GM21576 (cell line): ENCODE measurements at regions not wholly inside any gene's neighbourhood (a gene's known extent, or its start where the extent isn't known, plus 50 kb on each side); places are given as distances from the start of the nearest gene placed in this dataset.

Source experiments
- ATAC-seq: cut with Tn5 transposase; IDR thresholded peaks from one replicate; pipeline ENCODE4 v1.9.1; 2021; ENCODE audit warnings: mild to moderate bottlenecking, moderate library complexity; ENCODE audit not compliant: unreplicated experiment

DNA sequence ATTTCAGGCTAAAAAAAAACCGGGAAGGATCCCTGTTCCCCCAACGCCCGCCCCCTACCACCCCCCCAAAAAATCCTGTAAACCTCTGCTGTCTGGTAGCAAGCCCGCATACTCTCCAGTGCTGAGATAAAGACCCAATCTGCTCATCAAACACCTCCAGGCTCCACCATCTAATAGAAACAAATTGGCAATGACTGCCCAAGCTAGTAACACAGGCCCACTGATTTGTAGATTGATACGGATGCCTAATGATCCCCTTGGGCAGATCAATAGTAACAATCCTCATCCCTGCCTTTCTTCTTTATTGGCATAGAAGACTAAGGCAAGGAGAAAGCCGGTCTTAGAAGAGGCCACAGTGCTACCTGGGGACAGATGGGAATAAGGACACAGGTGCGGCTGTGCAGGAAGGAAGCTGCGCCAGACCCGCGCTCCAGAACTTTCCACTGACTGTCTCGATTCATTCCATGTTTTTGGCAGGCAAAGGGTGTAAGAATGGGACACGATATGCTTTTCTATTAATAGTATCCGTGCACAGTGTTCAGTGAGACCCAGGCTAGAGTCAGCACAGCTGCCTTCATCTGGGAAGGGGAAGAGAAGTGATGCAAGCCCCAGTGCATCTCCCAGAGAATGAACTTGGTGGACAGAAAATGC is 407.6 kb upstream of the PSMD7 start:
- no peak for ATAC-seq

DNA sequence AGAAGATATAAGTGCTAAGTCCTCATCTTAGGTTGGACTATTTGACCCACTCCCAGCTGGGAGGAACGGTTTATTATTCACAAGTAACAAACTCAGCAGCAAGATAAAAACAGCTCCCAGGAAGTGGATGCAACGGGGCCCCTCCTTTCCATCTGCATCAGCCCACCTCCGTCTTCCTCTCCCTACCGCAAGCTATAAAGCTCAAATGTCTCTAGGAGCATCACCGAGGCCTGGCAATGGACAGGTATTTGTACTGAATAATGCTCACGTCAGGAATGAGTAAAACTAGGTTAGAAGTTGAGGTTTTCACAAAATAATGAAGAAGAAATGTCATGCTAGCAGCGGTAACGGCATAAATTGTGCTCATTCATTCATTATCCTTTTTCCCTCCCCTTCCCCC is 408.7 kb upstream of the PSMD7 start:
- no peak for ATAC-seq

DNA sequence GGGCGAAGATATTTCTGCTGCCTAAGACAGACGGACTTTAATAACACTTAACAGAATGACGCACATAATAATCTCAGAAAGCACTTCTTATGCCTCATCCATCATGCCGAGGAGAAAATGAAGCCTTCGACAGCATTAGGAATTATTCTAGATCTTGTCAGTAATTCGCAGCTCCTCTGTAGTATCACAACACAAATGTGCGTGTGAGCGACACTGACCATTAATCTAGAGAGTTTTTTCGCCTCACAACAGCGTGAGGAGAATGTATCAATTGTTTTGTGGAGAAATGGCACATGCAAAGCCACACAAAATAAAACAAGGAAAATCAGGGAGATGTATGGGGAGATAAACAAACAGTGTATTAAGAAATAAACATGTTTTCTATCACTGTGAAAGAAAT is 410.2 kb upstream of the PSMD7 start:
- no peak for ATAC-seq

DNA sequence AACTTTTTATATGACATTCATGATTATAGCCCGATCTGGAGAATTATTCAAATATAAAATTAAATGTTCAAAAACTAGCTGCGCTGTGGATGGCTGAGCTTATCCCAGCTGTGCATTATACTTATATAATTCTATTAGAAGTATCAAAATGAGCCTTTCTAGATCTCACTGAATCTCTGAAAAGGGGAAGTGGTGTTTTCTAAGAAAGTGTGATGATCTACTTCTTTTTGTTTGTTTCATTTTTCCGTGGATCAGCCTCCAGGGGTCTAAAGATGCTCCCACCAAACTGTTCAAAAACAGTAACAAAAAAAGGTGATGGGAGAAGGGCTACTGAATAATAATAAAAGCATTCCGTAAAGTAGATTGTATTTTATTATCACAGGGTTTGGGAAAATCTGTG is 411.3 kb upstream of the PSMD7 start:
- no peak for ATAC-seq

DNA sequence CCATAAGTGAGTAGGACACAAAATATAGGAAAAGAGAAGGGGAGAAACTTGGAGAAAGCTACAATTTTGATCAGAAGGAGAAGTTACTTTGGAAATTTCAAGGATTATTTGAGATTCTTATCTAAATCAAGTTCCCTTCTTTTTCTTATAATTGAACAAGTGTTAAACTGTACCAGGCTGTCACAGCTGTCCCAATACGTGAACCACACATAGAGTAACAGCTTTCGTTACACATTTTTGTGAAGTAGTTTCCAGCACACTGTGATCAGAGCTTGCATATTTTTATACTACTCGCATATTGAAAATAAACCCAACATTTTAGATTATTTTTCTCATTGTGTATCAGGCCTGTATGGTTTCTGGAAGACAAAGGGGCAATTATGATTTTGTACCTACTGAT is 412.8 kb upstream of the PSMD7 start:
- ATAC-seq = no peak

DNA sequence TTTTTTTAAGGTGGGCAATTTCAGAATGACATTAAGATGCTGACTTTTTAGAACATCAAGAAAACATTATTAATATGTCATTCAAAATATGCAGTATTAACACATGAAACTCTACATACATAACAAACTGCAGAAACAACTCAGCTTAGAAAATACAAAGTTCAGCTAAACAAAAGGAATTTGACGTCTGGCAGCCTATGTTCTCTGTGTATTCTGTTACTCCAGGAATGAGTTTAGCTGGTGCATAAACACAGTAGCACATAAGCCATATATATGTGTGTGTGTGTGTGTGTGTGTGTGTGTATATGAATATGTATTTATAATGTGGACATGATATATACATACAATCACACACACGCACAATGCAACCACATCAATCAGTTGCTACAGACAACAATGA is 413.5 kb upstream of the PSMD7 start:
- no peak for ATAC-seq

DNA sequence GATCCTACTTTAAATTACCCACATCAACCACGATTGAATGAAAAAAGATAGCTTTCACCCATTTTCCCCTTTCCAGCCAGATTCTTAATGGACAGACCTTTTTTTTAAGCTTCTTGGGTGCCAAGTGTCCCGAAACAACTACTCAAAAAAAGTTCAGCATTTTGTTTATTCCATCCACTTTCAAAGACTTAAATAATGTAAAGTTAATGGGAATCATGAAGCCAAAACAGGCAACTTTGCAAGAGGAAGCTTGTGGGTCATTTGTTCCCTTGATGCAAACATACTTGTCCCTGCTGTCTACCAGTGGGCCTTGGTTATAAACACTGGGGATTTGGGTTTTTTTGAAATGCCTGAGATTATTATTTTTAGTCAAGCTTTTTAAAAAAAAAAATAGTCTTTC is 414.0 kb upstream of the PSMD7 start:
- ATAC-seq = no peak

DNA sequence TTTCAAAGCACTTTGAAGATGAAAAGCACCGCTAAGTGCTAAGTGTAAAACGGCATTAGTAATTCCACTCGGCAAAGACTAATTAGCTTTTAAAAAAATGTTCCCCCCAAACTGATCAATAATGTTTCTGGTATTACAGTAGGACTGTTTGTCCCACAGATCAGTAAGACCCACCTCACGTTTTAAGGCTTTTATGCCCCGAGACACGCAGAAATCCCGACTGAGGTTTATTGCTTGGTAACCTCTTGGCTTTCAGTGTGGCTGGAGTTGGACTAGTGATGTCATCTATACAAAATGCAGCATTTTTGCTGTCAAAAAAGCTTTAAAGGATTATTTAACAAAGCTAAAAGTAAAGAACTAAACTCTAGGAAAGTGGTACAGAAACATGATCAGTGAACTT is 414.6 kb upstream of the PSMD7 start:
- no peak for ATAC-seq

DNA sequence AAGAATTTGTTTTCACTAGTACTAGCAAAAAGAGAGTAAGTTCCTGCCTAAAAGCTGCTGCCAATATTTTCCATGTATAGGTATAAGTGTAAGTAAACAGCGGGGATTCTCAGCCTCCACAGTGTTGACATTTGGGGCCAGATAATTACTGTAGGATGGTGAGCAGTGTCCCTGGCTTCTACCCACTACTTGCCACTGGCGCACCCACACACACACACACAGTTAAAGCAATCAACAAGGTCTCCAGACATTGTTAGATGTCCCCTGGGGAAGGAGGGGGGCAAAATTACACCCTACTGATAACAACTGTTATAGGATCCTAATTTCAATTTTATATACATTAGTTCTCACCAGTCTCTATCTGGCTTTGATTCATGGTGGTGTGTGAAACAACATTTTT is 417.0 kb upstream of the PSMD7 start:
- ATAC-seq = no peak

DNA sequence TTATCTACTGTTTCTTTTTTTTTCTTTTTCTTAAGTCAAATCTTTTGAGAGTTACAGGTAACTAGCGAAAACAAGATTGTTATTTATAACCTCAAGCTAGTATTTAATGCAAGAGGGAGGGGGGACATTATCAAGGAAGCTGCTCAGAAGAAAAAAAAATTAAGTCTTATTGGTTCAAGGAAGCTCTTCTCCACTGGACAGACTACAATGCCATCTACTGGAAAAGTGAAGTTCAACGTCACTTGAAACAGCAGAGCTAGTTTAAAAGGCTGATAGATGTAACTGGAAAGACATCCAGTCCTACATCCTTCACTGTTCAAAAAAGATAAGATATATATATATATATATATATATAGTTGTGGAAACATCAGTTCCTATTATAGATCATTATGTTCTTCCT is 418.0 kb upstream of the PSMD7 start:
- ATAC-seq = no peak

DNA sequence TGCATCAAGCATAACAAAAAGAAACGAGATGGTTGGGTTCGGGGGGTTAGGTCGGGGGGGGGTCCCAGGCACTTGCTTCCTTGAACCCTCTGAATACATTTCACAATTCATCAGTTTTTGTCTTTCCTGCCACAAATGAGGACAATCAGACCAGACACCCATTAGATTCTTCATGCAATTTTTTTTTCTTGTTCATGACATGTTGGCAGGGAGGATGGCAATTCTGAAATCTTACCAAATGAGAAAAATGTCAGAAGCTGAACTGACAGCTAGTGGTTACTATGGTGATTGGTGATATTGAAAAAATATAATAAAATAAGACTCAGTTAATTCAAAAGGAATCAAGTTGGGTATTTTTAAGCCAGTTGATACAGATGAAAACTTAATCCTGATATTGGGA is 419.5 kb upstream of the PSMD7 start:
- no peak for ATAC-seq

DNA sequence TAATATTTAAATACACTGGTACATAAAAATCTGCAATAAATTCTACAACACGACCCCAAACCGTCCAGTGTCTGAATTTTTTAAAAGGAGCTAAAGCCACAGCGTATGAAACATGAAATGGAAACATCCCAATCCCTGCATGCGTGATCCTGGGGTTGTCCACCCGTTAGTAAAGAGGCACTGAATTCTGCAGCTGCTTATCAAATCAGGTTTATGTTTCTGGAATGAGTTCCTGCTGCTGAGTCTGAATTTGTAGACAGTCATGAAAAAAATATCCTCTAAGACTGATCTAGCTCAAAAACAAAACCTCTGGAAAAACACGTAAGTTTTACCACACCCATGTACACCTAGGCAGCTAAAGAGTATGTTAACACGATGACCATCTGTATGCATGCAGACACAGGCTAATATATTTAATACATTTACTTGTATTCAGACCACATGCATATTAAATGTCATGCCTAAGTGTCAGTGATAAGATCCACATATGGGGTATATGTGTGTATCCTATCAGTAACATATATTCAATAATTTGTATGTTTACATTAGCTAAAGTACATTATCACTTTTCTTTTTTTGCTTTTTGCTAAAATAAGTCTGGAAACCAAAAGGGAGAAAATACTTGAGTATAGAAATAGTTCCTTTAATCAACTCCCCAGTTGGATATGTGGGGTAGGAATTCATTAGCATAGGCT is 420.5 kb upstream of the PSMD7 start:
- ATAC-seq = no peak

DNA sequence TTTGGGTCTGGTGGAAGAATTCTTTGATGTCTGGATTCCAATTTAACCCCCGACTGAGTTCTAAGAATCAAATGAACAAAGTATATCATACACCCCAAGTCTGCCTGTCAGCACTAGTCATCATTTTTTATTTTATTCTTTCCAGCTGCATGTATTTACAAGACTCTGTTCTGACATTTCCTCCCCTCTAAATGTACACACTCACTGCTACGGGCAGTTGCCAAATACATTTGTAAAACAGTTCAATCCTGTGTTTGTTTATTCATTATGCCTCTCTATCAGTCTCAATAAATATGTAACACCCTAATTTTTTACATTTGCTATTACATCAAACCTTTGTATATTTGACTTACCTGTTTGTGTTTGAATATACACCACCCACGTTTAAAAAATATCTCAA is 422.3 kb upstream of the PSMD7 start:
- ATAC-seq = no peak

DNA sequence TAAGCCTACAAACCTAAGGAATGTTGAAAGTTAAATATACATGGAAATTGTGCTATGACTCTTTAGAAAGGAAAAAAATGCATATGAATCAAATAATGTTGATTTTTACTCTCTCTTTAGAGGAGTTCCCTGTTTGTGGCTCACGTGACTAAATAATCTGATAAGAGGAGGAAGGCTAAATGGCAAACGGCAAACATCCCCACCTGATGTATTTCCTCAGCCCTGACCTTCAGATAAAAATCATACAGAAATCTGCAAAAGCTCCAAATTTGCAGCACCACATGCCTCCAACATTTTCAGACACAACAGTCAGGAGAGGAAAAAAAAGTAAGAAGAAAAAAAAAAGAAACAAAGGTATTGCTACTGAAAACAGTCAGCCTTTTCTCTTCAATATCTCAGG is 423.0 kb upstream of the PSMD7 start:
- ATAC-seq = no peak

DNA sequence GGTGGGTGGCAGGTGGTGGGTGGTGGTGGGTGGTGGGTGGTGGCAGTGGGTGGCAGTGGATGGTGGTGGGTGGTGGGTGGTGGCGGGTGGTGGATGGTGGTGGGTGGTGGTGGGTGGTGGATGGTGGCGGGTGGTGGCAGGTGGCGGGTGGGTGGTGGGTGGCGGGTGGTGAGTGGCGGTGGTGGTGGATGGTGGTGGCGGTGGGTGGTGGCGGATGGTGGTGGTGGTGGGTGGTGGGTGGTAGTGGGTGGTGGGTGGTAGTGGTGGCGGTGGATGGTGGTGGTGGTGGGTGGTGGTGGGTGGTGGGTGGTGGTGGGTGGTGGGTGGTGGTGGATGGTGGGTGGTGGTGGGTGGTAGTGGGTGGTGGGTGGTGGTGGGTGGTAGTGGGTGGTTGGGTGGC is 423.8 kb upstream of the PSMD7 start:
- no peak for ATAC-seq

DNA sequence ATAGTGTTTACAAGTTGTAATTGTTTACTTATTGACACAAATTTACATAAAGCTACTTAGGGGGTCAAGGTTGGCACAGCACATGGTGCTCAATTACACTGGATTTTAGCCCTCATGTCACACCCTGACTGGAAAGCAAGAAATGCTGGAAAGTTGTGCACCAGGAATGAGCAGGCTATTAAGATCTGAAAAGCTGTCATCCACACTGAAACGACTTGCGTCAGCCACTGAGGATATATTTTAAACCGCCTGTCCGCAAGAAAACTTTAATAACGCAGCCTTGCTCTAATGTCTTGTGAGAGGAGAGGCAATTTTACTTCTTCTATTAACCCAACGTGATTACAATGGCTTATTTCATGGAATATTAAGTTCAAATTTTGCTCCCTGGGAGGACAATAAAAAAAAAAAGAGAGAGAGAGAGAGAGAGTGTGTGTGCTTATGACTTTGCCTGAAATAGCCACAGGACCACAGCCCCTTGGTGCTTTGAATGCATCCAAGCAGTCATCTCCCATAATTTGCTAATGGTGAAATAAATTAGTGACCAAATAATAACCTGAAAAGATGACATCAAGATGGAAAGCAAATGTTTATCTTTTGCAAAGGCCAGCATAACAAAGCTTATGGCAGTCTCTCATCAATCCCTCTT is 425.4 kb upstream of the PSMD7 start:
- ATAC-seq = no peak

DNA sequence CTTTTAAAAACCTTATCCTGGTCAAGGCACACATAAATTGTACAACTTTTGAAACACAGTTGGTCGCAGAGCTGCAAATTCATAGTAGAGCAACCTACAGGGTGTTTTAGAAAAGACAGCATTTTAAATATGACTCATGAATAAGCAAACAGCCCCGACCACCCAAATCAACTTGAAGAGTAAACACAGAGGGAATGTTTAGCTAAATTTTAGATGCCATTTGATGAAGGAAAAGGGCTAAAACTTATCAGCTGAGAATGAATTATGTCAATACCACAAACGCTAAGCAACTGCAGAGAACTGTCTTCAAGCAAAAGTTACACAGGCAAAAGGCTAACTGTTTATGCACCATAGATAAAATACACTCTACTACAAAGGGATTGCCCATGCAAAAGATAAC is 427.5 kb upstream of the PSMD7 start:
- ATAC-seq = no peak

DNA sequence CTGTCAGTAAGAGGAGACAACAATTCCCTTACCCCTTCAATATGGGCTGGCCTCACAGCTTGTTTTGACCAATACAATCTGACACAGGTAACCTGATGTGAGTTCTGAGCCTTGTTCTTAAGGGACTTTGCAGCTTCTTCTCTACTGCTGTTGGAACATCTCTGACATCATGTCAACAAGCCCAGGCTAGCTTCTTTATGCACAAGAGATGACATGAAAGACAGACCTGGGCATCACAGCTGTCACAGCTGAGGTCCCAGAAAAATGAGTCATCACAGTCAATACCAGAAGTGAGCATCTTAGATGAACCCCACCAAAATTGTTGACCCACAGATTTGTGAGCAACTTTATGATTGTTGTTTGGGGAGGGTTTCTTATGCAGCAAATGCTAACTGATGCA is 431.7 kb upstream of the PSMD7 start:
- ATAC-seq = no peak

DNA sequence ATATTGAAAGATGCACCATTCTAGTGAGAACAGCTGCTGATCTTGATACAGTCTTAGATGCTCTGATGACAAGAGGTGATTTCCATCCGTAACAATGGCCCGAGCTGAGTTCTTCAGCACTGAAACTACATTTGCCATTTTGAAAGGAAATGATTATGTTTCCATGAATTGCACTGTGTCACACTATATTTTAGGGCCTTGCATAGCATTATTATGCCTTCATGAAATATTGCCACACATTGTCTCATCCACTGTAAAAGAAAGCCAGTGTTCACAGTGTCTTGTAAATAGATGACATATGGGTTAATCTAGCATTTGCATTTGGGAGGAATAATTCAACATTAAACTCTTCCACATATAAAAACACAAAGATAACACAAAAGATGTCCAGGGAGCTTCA is 438.3 kb upstream of the PSMD7 start:
- no peak for ATAC-seq

DNA sequence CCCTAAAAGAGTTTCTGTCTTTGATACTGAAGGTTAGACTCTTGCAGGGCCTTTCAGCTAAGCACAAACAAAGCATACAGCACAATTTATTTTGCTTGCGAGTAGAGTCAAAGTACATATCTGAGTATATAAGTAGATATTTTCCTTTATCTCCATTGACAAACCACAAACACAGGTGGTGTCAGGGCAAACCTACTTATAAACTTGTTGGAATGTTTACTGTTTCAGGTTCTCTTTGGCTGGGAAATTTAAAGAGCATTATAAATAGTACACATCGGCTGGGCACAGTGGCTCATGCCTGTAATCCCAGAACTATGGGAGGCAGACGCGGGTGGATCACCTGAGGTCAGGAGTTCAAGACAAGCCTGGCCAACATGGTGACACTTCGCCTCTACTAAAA is 442.6 kb upstream of the PSMD7 start:
- ATAC-seq = no peak

DNA sequence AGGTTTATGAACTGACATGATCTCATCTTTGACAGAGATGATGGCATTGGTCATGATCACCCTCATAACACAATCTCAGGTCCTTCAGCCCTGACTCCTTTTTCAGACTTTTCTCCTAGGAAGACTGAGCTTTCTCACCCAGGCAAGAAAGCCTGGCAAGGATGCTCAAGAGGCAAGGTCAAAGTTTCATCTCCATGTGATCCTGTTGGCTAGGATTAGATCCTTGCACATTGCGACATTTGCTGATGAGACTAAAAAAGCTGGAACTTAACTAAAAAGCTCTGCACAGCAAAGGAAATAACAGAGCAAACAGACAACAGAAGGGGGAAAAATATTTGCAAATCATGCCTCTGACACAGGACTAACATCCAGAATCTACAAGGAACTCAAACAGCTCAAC is 444.1 kb upstream of the PSMD7 start:
- ATAC-seq = no peak

DNA sequence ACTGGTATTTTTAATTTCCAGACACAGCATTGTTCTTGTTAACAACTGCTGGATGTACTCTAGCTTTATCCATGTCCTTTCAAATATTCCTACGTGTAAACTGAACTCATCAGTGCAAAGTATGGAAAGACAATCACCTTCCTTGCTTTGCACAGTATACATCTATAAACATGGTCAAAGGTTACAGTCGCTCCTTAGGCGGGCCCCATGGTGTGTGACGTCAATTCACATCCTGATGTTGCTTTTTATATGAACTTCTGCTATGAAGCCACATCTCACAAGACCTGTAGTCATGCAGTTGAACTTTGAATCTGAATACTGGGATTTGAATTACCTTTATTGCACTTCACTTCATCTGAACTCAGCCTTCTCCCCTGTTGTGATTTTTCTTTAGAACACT is 447.6 kb upstream of the PSMD7 start:
- no peak for ATAC-seq

DNA sequence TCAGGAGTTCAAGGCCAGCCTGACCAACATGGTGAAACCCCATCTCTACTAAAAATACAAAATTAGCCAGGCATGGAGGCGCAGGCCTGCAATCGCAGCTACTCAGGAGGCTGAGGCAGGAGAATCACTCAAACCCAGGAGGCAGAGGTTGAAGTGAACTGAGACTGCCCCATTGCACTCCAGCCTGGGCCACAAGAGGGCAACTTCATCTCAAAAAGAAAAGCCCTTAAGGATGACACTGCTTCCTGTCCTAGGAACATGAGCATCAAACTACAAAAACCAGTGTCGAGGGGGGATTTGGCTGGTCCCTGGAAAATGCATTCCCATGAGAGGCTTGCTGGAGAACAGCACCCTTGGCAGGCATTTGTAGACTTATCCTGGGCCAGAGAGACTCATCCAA is 449.5 kb upstream of the PSMD7 start:
- no peak for ATAC-seq
